ENCODE measurements at regions not wholly inside any gene's neighbourhood (a gene's known extent, or its start where the extent isn't known, plus 50 kb on each side); places are given as distances from the start of the nearest gene placed in this dataset.
"Not testable (repeated sequence)": the region's sequence is repeated elsewhere in the genome, so short reads cannot be mapped to it uniquely, and the experiment has no call there.

- Histone ChIP-seq H3K9me3 (ENCODE audit: severe bottlenecking) (no peaks in the 10 kb centered on the region), H3K4me3 (ENCODE audit: low read depth, low read length) (no peak overlapping the region), H3K27ac (no peak overlapping the region), H3K27me3 (ENCODE audit: insufficient read depth, low read depth, severe bottlenecking) (no peaks in the 10 kb centered on the region), H3K36me3 (no peaks in the 10 kb centered on the region)
- no peak for TF ChIP-seq CTCF (IDR thresholded peaks at IDR 0.05; ENCODE audit: low read depth, low read length)
- no peak for DNase-seq
Observed at GRCh38 chr22:22721681-22722354, 77.4 kb downstream of the GGTLC2 start.

DNA sequence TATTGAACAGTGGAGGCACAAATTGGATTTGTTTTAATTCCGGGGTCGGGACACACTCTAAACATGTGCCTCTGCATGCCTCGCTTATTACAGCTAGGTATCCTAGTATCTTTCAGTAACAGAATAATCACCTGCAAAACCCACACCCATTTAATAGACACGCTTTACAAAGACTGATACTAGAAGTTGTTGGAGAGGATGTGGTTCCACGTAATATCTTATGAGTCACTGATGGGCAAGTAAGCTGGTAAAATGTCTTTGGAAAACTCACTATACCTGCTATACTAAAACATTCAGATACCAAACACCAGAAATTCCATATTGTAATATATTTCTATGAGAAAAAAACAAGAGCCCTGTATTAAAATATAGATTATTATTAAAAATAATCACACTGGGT, 84.0 kb downstream of the GGTLC2 start:
- no peak overlapping the region for H3K4me3 ChIP-seq (ENCODE audit: low read depth, low read length)
- no peak for TF ChIP-seq CTCF (IDR thresholded peaks at IDR 0.05; ENCODE audit: low read depth, low read length)
- DNase-seq = no peak
- no peaks in the 10 kb centered on the region for H3K36me3 ChIP-seq
- H3K27me3 ChIP-seq (ENCODE audit: insufficient read depth, low read depth, severe bottlenecking) = no peaks in the 10 kb centered on the region
- no peak overlapping the region for H3K27ac ChIP-seq
- no peaks in the 10 kb centered on the region for H3K9me3 ChIP-seq (ENCODE audit: severe bottlenecking)

DNA sequence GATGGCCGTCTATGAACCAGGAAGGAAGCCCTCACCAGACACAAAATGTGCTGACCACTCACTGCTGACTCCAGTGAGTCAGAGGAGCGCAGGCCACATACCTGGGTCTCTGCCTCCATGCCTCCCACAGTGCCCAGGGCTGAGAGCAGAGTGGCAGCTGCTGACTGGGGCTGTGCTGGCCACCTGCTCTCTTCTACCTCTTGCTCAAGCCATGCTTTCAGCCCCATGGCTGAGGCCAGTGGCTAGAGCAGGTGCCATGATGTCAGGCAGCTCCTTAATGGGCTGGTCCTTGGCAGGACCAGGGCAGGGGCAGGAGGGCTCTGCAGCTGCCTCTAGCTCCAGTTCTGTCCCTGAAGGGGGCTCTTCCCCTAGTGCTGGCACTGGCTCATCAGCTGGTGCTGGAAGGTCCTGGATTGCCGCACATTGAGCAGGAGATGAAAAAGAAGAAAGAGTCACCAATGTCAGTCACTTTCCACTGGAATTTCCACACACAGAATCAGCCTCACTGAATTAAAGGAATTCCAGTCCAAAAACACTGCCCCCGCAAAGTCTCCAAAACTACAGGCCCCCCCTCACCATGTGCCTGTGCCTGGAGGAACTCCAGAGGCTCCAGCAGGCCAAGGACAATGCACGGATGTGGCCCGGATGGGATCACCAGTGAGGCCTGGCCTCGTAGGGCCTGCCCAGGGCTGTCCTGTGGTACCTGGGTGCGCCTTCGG, 86.4 kb downstream of the GGTLC2 start:
- no peak overlapping the region for H3K4me3 ChIP-seq (ENCODE audit: low read depth, low read length)
- H3K9me3 ChIP-seq (ENCODE audit: severe bottlenecking) = no peaks in the 10 kb centered on the region
- no peak for DNase-seq
- H3K27me3 ChIP-seq (ENCODE audit: insufficient read depth, low read depth, severe bottlenecking) = no peaks in the 10 kb centered on the region
- no peak for TF ChIP-seq CTCF (IDR thresholded peaks at IDR 0.05; ENCODE audit: low read depth, low read length)
- H3K36me3 ChIP-seq = no peaks in the 10 kb centered on the region
- no peak overlapping the region for H3K27ac ChIP-seq

DNA sequence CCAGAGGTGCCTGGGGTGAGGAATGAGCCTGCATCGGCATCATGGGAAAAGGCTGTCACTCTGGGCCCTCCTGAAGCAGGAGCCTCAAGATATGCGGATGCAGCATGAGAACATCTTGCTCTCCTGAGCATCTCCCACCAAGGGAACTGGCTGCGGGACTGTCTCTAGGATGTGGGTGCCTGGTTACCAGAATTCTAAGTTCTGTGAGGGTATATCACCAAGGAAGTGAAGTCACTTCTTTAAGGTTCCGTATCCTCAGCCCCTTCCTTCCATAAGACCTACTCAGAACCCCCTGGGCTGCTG, 86.9 kb downstream of the GGTLC2 start:
- Histone ChIP-seq H3K36me3 (no peaks in the 10 kb centered on the region), H3K4me3 (ENCODE audit: low read depth, low read length) (no peak overlapping the region), H3K27ac (no peak overlapping the region), H3K27me3 (ENCODE audit: insufficient read depth, low read depth, severe bottlenecking) (no peaks in the 10 kb centered on the region), H3K9me3 (ENCODE audit: severe bottlenecking) (no peaks in the 10 kb centered on the region)
- no peak for DNase-seq
- no peak for TF ChIP-seq CTCF (IDR thresholded peaks at IDR 0.05; ENCODE audit: low read depth, low read length)

GRCh38 chr22:22733006-22733405, 88.6 kb downstream of the GGTLC2 start:
- H3K27me3 ChIP-seq (ENCODE audit: insufficient read depth, low read depth, severe bottlenecking); H3K36me3 ChIP-seq; H3K27ac ChIP-seq; DNase-seq; H3K9me3 ChIP-seq (ENCODE audit: severe bottlenecking); H3K4me3 ChIP-seq (ENCODE audit: low read depth, low read length): not testable (repeated sequence)

GRCh38 chr22:22733881-22734373, 89.5 kb downstream of the GGTLC2 start:
- Histone ChIP-seq H3K4me3 (ENCODE audit: low read depth, low read length) (no peak overlapping the region), H3K9me3 (ENCODE audit: severe bottlenecking) (no peaks in the 10 kb centered on the region), H3K36me3 (no peaks in the 10 kb centered on the region), H3K27ac (no peak overlapping the region), H3K27me3 (ENCODE audit: insufficient read depth, low read depth, severe bottlenecking) (no peaks in the 10 kb centered on the region)
- TF ChIP-seq CTCF (IDR thresholded peaks at IDR 0.05; ENCODE audit: low read depth, low read length) = no peak
- DNase-seq = no peak

GRCh38 chr22:22734395-22735272, 90.2 kb downstream of the GGTLC2 start:
- not testable (repeated sequence) for H3K27me3 ChIP-seq (ENCODE audit: insufficient read depth, low read depth, severe bottlenecking); H3K36me3 ChIP-seq; H3K4me3 ChIP-seq (ENCODE audit: low read depth, low read length); H3K9me3 ChIP-seq (ENCODE audit: severe bottlenecking); H3K27ac ChIP-seq; DNase-seq

GRCh38 chr22:22735276-22735675, 90.9 kb downstream of the GGTLC2 start:
- not testable (repeated sequence) for H3K27ac ChIP-seq

More at GRCh38 chr22:22735276-22735675, 90.9 kb downstream of the GGTLC2 start:
- not testable (repeated sequence) for H3K9me3 ChIP-seq (ENCODE audit: severe bottlenecking); H3K36me3 ChIP-seq; DNase-seq; H3K27me3 ChIP-seq (ENCODE audit: insufficient read depth, low read depth, severe bottlenecking); H3K4me3 ChIP-seq (ENCODE audit: low read depth, low read length)
